Frontal cortex (tissue), 3 donors: ENCODE measurements at regions not wholly inside any gene's neighbourhood (a gene's known extent, or its start where the extent isn't known, plus 50 kb on each side); places are given as distances from the start of the nearest gene placed in this dataset.

Experiments
- DNase-seq, 2 donors: peaks; one replicate each; pipeline ENCODE4 v3.0.0; 2012; ENCODE audit warnings: low spot score in 2 of 2
- FAIRE-seq: peaks from 2 replicates; lab custom pipeline; 2012; peaks lifted over from hg19 to GRCh38; lab: Jason Lieb, UNC
- donor health status: control.
- donor health status: control.
- donor health status: control.

DNA sequence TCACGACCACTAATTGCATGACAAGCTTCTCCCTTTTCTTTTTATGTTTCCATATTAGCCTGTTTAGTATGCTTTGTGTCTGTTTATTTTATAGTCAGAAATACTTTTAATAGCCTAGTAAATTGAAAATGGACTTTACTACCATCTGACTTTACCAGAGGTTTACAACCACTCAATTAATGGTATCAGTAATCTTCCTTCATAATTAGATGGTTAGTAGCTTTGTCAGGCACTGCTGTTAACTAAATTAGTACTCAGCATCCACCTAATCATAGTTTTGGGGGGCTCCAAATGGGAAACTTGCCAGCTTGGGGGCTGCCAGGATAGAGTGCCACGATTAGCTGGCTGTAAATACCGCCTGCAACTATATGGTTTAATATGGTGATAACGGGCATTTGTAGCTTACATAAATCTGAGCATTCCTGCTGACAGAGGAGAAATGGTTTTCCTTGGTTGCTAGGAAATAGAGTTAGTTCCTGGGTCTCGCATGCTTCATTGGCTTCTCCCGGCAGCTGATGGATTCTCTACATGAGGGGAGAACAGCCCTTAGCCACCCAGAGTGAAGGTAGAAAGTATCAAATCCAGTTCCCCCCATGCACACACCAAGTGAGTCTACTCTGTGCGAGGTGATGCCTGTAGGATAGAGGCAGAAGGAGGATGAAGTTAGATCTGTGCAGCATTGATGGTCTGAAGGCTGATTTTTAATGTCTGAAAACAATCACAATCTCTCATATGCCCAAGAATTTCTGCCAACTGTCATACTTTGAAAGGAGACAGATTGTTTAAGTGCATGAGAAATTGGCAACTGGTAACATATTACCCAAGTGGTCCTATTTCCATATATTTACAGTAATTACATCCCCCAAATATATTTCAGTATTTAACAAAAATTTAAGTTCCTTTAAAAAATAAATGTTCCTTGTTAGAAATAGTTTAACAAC, 326.6 kb upstream of the PROK2 start:
- no peak for FAIRE-seq

GRCh38 chr3:72109327-72110259, 324.6 kb upstream of the PROK2 start:
- FAIRE-seq, result no peak
- no peak for DNase-seq

More for the DNA sequence above, 326.6 kb upstream of the PROK2 start:
- no peak for DNase-seq

- DNase-seq, result no peak
- FAIRE-seq, result no peak
Observed at GRCh38 chr3:72105306-72105705, 320.4 kb upstream of the PROK2 start.

DNA sequence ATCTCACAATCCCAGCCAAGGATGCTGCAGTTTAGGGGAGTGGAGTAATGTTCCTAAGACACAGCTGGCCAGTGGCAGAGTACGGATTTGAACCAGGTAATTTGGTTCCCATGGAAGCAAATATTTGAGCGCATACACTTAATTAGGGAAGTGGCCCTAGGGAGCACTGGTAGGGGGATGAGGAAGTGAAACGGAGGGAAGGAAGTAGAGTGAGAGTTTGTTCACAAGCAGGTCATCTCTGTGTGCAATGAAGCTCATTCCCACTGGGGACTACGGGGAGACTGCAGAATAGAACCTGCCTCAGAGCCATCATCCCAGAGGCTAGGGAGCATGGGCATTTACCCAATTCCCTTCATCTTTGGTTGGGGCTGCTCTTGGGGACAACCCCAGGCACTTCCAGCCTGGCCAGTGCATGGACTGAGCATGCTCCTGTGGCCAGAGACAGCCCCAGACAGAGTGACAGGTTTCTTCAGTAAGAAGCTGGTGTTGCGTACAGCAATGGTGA, 317.2 kb upstream of the PROK2 start:
- FAIRE-seq (no peak), DNase-seq (no peak)

- DNase-seq (no peak), FAIRE-seq (no peak)
Observed at GRCh38 chr3:72101494-72101893, 316.5 kb upstream of the PROK2 start.

DNA sequence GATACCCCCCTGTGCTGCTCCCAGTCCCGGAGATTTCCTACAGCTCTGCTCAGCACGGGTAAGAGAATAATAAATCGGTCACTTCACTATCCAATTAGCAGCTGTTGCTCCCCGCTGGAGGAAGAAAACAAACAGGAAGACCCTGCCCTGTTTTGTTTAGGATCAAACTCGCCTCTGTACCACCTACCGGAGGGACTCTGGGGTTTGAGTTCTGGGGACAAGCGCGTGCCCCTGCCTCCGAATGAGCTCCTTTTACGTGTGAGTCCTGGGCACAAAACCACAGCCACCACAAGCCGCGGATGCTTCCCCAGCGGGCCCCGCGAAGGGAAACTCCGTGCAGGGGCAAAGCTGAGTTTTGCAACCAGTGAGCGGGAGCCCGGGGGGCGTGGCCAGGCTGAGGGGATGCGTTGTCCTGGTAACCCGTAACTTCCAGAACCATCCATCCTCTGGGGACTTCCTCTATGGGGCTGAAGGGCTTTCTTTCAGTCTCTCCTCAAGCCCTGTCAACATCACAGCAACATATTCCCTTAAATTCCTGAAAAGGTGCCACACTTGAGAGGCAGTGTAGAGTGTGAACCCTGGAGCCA, 315.7 kb upstream of the PROK2 start:
- DNase-seq (peak; percentile 38 to 83), FAIRE-seq (no peak)

- DNase-seq (no peak), FAIRE-seq (no peak)
Observed at GRCh38 chr3:72100080-72100511, 315.1 kb upstream of the PROK2 start.

- DNase-seq, result no peak
Observed at GRCh38 chr3:72099326-72100079, 314.6 kb upstream of the PROK2 start.

GRCh38 chr3:72097053-72097452, 312.1 kb upstream of the PROK2 start:
- DNase-seq, result no peak
- FAIRE-seq, result no peak

More at GRCh38 chr3:72099326-72100079, 314.6 kb upstream of the PROK2 start:
- no peak for FAIRE-seq

GRCh38 chr3:72095521-72095920, 310.6 kb upstream of the PROK2 start:
- DNase-seq (no peak), FAIRE-seq (no peak)

GRCh38 chr3:72093992-72094334, 309.0 kb upstream of the PROK2 start:
- no peak for DNase-seq
- FAIRE-seq, result no peak

- no peak for FAIRE-seq
Observed at GRCh38 chr3:72093270-72093991, 308.5 kb upstream of the PROK2 start.

GRCh38 chr3:72092778-72093177, 307.8 kb upstream of the PROK2 start:
- FAIRE-seq (no peak), DNase-seq (no peak)

More at GRCh38 chr3:72093270-72093991, 308.5 kb upstream of the PROK2 start:
- no peak for DNase-seq

DNA sequence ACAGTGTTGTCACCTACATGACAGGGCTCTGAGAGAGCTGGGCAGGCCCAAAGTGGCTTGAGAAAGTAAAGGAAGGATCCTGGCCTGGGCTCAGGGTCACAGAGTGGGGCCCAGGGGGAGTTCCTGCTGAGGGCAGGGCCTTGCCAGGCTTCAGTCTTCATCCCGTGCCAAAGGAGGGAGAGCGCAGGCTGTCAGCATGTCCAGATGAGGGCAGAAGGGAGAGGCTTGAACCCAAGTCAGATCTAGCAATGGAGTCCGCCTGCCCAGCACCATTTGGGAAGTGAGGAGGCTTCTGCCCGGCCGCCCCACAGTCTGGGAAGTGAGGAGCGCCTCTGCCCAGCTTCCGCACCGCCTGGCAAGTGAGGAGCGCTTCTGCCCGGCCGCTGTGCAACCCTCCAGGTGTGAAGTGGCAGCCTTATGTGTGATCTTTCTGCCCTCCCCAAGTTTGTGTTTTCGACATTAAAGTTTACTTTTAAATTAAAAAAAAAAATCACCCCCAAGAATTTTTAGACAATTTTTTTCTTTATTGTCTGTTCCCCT, 303.6 kb upstream of the PROK2 start:
- DNase-seq, result no peak
- no peak for FAIRE-seq

DNA sequence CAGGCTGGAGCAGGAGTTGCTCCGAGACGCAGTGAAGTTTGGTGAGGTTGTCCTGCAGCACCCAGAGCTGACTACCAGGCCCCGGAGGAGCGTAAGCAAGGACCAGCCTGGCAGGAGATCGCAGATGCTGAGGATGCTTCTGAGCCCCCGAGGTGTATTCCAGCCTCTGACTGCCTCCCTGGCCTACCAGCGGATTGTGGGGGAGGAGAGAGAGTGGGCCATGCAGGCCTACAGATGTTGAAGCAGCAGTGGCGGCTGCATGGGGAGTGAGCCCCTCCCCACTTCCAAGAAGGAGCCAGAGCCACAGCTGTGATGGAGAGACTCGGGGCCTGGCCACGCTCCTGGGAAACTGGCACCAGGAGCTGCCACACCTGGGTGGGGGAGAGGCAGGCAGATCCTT, 302.5 kb upstream of the PROK2 start:
- DNase-seq (no peak), FAIRE-seq (no peak)

DNA sequence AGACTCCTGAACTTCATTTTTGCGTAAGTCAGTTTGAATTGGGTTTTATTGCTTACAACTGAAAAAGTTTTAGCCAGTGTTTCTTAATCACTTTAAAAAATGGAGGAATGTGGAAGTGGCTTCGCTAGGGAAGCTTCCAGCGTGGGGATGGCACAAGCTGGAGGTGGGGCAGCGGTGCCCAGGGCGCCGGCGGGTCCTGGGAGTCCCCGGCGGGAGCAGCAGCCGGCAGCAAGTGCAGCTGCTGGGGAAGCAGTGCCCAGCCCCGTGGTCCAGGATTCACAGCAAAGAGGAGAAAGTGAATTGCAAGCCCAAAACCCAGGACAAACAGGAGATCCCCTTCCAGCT, 301.8 kb upstream of the PROK2 start:
- no peak for DNase-seq
- no peak for FAIRE-seq

DNA sequence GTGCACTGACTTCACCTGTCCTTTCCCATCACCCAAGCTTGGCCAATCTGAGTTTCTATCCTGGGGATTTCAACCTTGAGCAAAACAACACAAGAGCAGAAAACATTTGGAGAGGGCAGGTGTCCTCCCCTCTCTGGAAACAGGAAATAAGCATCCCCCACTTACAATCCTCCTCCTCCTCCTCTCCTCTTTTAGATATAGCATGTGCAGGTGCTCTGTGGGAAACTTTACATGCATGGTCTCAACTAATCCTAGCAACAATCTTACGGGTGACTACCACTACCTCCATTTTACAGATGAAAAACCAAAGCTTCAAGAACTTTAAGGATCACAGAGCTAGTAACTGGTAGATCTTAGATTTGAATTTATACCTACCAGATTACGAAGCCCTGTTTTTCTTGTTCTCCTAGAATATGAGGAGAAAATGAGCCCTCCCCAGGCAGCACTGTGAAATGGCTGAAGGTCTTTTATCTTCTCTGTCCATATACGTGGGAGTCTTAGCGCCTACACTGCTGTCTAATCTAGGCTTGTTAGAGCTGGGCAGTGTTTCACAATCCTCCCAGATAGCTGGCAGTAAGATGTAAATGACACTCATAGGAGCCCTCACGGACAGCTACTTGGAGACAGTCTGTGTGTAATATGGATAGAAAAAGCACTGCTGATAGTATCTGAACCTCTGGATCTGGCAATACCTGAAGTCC, 301.2 kb upstream of the PROK2 start:
- FAIRE-seq (no peak), DNase-seq (no peak)

DNA sequence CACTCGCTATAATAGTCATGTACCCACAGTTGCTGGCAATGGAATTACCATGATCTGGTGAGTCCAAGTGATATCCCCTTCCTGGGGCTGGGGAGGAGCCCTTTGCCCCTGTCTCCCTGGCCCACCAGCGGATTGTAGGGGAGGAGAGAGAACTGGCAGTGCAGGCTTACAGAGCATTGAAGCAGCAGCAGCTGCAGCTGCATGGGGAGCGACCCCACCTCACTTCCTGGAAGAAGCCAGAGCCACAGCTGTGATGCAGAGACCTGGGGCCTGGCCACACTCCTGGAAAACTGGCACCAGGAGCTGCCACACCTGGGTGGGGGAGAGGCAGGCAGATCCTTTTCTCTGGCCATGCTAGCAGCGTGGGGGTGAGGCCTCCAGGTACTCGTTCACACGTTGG, 300.1 kb upstream of the PROK2 start:
- FAIRE-seq, result no peak
- DNase-seq, result no peak
